Parathyroid adenoma (tissue), 2 donors: ENCODE measurements at regions not wholly inside any gene's neighbourhood (a gene's known extent, or its start where the extent isn't known, plus 50 kb on each side); places are given as distances from the start of the nearest gene placed in this dataset.

Source experiments
- H2AFZ ChIP-seq: fragments of 300-600 bp; sonication (generic); one replicate; pipeline ENCODE4 v1.7.0; 2017; ENCODE audit warnings: antibody characterized with exemption, mild to moderate bottlenecking
- H3K27ac ChIP-seq: fragments of 300-600 bp; sonication (generic); one replicate; pipeline ENCODE4 v1.7.0; 2017
- H3K27me3 ChIP-seq: fragments of 300-600 bp; sonication (generic); one replicate; pipeline ENCODE4 v1.7.0; 2017; ENCODE audit warnings: low read length; ENCODE audit not compliant: control insufficient read depth, insufficient read depth
- H3K36me3 ChIP-seq: fragments of 300-600 bp; sonication (generic); one replicate; pipeline ENCODE4 v1.7.0; 2017; ENCODE audit warnings: low read length; ENCODE audit not compliant: control insufficient read depth, insufficient read depth
- H3K4me1 ChIP-seq: fragments of 300-600 bp; sonication (generic); one replicate; pipeline ENCODE4 v1.7.0; 2017; ENCODE audit warnings: control low read depth
- H3K4me2 ChIP-seq: fragments of 300-600 bp; sonication (generic); one replicate; pipeline ENCODE4 v1.7.0; 2017; ENCODE audit warnings: low read length
- H3K4me3 ChIP-seq: fragments of 300-600 bp; sonication (generic); one replicate; pipeline ENCODE4 v1.7.0; 2017; ENCODE audit warnings: low read depth, low read length
- H3K79me2 ChIP-seq: fragments of 300-600 bp; sonication (generic); one replicate; pipeline ENCODE4 v1.7.0; 2017; ENCODE audit warnings: control low read depth
- H3K9ac ChIP-seq: fragments of 300-600 bp; sonication (generic); one replicate; pipeline ENCODE4 v1.7.0; 2017; ENCODE audit warnings: mild to moderate bottlenecking
- H3K9me3 ChIP-seq: fragments of 300-600 bp; sonication (generic); one replicate; pipeline ENCODE4 v1.7.0; 2017; ENCODE audit warnings: low read length; ENCODE audit not compliant: control insufficient read depth
- TF ChIP-seq, protein P1 (sequence below): fragments of 300-600 bp; sonication (generic); IDR thresholded peaks from one replicate; pipeline ENCODE4 v1.7.0; 2017; ENCODE audit warnings: antibody characterized with exemption, mild to moderate bottlenecking
- donor health status: primary hyperparathyroidism.

DNA sequence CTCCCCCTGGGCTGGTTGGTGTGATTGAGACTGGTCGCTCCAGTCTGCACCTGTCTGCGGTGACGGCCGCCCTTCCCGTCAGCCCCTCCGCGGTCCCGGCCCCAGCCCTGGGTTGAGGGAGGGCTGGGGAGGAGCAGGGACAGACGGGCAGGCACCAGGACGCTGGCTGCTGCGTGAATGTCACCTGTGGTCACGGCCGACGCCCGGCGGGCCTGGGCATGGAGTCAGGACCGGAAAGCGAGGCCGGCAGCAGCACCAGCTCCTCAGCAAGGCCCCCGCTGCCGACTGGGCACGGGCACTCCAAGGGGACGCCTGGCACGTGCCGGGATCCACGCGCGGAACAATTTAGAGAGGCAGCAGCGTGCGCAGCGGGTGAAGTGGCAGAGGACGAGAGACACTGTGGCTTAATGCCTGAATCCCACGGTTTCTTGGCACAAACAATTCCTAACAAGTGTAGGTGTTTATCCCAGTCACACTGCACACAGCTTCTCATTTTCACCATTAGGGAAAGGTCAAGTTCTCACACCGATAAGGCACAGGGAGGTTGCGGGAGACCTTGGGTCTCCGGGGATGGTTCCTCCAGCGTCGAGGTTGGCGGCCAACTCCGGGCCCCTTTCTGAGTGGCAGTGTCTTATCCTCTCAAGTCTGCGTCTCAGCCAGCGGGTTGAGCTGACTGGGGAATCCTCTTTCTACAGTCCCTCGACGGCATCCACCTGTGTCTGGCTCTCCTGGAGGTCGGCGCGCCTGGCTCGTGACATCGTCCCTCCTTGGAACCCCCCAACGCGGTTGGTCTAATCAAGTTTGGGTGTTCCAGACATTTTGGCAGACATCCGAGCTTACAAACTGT, 66.4 kb upstream of the ADGRA1 start:
- no peaks in the 10 kb centered on the region for H3K4me1 ChIP-seq
- TF ChIP-seq, protein P1, sequence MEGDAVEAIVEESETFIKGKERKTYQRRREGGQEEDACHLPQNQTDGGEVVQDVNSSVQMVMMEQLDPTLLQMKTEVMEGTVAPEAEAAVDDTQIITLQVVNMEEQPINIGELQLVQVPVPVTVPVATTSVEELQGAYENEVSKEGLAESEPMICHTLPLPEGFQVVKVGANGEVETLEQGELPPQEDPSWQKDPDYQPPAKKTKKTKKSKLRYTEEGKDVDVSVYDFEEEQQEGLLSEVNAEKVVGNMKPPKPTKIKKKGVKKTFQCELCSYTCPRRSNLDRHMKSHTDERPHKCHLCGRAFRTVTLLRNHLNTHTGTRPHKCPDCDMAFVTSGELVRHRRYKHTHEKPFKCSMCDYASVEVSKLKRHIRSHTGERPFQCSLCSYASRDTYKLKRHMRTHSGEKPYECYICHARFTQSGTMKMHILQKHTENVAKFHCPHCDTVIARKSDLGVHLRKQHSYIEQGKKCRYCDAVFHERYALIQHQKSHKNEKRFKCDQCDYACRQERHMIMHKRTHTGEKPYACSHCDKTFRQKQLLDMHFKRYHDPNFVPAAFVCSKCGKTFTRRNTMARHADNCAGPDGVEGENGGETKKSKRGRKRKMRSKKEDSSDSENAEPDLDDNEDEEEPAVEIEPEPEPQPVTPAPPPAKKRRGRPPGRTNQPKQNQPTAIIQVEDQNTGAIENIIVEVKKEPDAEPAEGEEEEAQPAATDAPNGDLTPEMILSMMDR = no peak
- H2AFZ ChIP-seq = no peak overlapping the region
- H3K9me3 ChIP-seq = no peaks in the 10 kb centered on the region
- H3K27me3 ChIP-seq = no peaks in the 10 kb centered on the region
- no peaks in the 10 kb centered on the region for H3K79me2 ChIP-seq
- H3K4me2 ChIP-seq = no peak overlapping the region
- no peak overlapping the region for H3K27ac ChIP-seq
- no peak overlapping the region for H3K4me3 ChIP-seq
- no peaks in the 10 kb centered on the region for H3K36me3 ChIP-seq
- H3K9ac ChIP-seq = no peak overlapping the region

DNA sequence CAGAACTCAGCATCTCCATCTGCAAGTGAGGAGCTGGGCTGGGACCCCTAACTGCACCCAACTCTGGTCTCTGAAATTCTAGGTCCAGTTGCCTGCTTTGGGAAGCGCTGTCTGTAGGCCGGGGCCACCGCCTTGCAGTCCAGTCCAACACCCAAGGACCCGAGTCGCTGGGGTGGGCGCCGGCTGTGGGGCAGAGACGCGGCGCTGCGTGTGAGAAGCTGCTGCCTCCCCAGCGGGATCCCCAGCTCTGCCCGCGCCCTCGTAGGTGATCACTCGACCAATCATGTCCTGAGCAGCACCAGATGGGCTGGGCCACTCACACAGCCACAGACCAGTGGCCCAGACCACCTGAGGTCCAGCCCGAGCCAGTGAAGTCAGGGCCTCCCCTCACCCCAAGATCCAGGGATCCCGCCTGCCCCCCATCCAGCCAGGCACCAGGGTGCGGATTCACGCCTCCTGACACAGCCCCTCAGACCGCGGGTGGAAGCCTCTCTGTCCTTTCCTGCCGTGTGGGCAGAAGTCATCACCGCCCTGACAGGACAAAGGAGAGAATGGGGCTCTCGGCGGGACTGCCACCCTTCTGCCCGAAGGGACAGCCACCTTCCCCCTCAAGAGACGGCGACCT, 67.4 kb upstream of the ADGRA1 start:
- Histone ChIP-seq H3K27ac (no peak overlapping the region), H2AFZ (no peak overlapping the region), H3K4me3 (no peak overlapping the region), H3K79me2 (no peaks in the 10 kb centered on the region), H3K4me1 (no peaks in the 10 kb centered on the region), H3K27me3 (no peaks in the 10 kb centered on the region), H3K9me3 (no peaks in the 10 kb centered on the region), H3K36me3 (no peaks in the 10 kb centered on the region), H3K9ac (no peak overlapping the region), H3K4me2 (no peak overlapping the region)
- TF ChIP-seq, protein P1 = no peak

DNA sequence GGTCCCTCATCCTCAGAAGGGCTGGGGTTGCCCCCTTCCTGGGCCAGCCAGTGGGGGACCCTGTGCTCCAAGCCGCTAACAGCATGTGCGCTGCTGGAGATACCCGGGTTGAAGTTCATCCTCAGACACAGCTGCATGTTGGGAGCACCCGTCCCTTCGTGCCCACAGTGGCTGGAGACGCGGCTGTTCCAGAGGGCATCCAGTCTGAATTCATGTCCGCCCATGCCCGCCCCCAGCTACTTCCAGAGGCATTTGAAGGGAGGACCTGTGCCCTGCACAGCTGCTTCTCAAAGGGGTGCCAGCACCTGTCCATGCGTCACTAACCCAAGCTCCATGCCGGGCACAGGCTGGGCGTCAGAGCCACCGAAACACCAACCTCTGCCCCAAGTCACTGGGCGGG, 68.1 kb upstream of the ADGRA1 start:
- H3K4me3 ChIP-seq = no peak overlapping the region
- H3K27ac ChIP-seq = no peak overlapping the region
- H3K27me3 ChIP-seq = no peaks in the 10 kb centered on the region

DNA sequence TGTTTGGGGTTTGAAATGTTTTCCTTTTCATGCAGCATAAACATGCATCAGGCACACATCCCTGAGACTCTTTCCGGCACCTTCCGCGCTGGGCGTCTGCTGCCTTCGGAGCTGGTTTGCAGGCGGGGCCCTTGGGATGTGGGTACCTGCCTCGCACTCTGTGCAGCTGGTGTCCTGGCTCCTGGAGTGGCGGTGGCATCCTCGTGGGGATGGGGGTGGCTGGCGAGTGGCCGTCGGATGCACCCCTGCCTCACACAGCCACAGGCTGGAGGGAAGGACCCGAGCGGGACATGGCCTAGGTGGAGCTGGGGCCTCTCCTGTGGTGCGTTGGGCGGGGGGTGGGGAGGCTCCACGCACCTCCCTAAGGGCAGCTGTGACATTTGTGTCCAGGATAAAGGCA, 68.5 kb upstream of the ADGRA1 start:
- TF ChIP-seq, protein P1 = no peak
- H3K79me2 ChIP-seq = no peaks in the 10 kb centered on the region
- no peak overlapping the region for H2AFZ ChIP-seq
- H3K36me3 ChIP-seq = no peaks in the 10 kb centered on the region
- no peak overlapping the region for H3K4me3 ChIP-seq
- no peaks in the 10 kb centered on the region for H3K27me3 ChIP-seq
- no peak overlapping the region for H3K4me2 ChIP-seq
- no peak overlapping the region for H3K9ac ChIP-seq
- no peak overlapping the region for H3K27ac ChIP-seq
- no peaks in the 10 kb centered on the region for H3K4me1 ChIP-seq
- H3K9me3 ChIP-seq = no peaks in the 10 kb centered on the region

More for the DNA sequence above, 68.1 kb upstream of the ADGRA1 start:
- Histone ChIP-seq H3K9me3 (no peaks in the 10 kb centered on the region), H3K4me2 (no peak overlapping the region), H3K9ac (no peak overlapping the region), H2AFZ (no peak overlapping the region), H3K4me1 (no peaks in the 10 kb centered on the region), H3K79me2 (no peaks in the 10 kb centered on the region), H3K36me3 (no peaks in the 10 kb centered on the region)
- TF ChIP-seq, protein P1 = no peak
